ENCODE measurements at regions not wholly inside any gene's neighbourhood (a gene's known extent, or its start where the extent isn't known, plus 50 kb on each side); places are given as distances from the start of the nearest gene placed in this dataset.
"Not testable (repeated sequence)": the region's sequence is repeated elsewhere in the genome, so short reads cannot be mapped to it uniquely, and the experiment has no call there.

- DNase-seq: no peak
These were observed 280.4 kb downstream of the KLF13 start for GRCh38 chr15:31606931-31607497.

DNA sequence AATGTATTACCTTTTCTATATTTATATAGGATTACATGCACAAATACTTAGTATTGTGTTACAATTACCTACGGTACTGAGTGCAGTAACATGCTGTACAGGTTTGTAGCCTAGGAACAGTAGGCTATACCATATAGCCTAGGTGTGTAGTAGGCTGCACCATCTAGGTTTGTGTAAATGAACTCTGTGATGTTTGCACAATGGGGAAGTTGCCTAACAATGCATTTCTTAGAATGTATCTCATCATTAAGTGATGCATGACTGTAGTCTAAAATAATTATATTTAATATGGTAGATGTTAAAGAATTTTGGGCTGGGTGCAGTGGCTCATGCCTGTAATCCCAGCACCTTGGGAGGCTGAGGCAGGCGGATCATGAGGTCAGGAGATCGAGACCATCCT is 281.0 kb downstream of the KLF13 start:
- DNase-seq: no peak

- DNase-seq: no peak
These were observed 282.6 kb downstream of the KLF13 start for GRCh38 chr15:31609258-31609681.

GRCh38 chr15:31609906-31610305 is 283.3 kb downstream of the KLF13 start:
- DNase-seq: no peak

DNA sequence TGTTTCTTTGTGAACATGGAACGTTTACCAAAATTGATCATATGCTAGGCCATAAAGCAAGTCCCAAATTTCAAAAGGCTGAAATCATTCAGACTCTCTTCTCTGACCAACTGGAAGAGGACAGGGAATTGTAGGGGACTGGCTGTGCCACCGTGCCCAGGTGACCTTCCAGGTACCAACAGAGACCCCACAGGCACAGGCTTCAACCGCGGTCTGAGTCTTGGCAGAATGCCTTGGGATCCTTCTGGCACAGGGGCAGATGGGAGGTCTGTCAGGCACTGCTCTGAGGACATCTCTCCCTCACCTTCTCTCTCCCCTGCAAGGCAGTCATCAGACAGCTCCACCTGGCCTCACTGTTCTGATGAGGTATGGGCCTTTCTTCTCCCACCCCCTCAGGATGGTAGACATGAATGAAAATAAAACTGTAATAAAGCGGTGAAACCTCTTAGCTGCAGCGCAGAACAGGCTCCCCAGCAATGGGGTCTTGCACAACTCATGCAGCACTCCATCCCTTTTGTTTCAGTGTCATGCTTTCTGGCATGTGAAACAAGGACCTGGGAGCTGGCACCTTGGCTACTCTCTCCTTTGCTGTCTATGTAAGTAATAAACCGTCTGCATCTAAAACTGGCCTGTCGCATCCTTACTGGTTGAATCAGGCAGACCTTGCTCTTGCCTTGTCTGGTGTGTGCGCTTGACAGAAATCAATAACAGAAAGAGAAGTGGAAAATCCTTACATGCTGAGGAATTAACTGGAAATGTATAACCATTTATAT is 289.2 kb downstream of the KLF13 start:
- no peak for DNase-seq

DNA sequence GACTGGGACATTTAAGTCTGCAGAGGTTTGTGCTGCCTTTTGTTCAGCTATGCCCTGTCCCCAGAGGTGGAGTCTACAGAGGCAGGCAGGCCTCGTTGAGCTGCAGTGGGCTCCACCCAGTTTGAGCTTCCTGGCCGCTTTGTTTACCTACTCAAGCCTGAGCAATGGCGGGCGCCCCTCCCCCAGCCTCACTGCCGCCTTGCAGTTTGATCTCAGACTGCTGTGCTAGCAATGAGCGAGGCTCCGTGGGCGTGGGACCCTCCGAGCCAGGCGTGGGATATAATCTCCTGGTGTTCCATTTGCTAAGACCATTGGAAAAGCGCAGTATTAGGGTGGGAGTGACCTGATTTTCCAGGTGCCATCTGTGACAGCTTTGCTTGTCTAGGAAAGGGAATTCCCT is 296.7 kb downstream of the KLF13 start:
- DNase-seq: not testable (repeated sequence)

DNA sequence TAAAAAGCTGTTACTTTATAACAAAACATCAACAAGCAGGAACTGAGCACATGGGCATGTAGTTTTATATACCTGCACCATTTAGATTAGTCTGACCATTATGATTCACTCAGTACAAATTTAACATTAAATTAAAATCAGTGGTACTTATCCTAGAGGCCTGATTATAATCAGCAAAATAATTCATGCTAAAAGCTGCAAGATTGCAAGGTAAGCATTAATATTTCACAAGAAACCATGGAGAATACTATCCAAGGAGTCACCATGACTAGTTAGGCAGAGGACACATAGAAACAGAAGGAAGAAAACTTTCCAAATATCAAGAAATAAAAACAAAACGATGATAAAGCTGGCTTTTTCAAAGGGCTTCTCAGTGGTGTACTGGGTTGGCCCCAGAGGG is 297.5 kb downstream of the KLF13 start:
- not testable (repeated sequence) for DNase-seq

GRCh38 chr15:31635715-31636114 is 309.1 kb downstream of the KLF13 start:
- DNase-seq: peak; percentile 35

DNA sequence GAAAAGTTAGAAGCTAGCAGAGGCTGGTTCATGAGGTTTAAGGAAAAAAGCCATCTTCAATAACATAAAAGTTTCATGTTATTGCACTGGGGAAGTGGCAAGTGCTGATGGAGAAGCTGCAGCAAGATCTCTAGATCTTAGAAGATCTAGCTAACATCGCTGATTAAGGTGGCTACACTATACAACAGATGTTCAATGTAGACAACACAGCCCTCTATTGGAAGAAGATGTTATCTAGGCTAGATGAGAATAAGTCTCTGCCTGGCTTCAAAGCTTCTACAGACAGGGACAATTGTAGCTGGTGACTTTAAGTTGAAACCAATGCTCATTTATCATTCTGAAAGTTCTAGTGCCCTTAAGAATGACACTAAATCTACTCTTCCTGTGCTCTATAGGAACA is 310.3 kb downstream of the KLF13 start:
- not testable (repeated sequence) for DNase-seq

GRCh38 chr15:31643955-31644354 is 317.3 kb downstream of the KLF13 start:
- not testable (repeated sequence) for DNase-seq

- DNase-seq: not testable (repeated sequence)
These were observed 318.1 kb downstream of the KLF13 start for GRCh38 chr15:31644761-31645160.

GRCh38 chr15:31647337-31647826 is 320.7 kb downstream of the KLF13 start:
- not testable (repeated sequence) for DNase-seq

- DNase-seq: not testable (repeated sequence)
These were observed 323.0 kb downstream of the KLF13 start for GRCh38 chr15:31649634-31650033.

DNA sequence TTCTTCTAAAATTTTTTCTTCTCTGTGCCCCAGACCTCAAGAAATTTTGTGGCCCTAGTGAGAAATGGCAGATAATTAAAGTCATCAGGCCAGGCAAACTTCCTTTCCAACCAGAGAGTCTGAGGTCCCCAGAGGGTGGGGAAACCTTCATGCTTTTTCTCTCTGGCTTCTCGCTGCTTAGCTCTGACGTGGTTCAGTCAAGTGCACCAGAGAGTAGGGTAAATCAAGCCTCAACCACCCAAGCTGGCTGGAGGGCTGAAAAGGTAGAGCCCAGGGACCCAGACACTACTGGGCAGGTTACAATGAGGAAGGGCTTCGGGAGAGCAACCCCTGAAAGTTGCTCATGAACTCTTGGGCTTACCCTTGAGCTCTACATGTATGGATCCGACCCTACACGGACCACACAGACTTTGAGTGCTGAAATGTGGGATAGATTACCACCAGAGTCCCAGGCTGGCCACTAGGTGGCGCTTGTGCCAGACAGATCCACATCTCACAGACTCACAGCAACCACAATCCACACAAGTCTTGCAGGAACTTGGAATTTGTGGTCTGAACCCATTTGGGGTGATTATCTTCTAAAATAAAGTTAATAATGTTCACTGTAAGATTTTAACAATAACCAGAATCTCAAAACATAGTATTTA is 323.5 kb downstream of the KLF13 start:
- not testable (repeated sequence) for DNase-seq

GRCh38 chr15:31656915-31657314 is 330.3 kb downstream of the KLF13 start:
- DNase-seq: not testable (repeated sequence)

DNA sequence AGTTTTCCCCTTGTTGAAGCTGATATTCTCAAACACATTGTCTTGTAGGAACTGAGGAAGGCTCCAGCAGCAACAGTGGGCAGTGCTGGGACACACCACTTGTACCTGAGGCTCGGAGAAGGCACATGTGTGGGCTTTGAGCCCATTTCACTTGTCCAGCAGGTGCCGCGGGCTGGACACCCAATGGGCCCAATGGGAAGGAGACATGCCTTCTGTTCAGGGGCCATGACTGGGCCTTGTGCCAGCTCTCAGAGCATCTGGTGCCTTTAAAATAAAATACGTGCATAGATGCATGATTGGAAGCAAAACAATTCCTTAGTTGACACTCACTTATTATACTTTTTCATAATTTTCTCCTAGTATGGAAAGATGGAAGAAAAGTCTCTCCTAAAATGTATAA is 334.2 kb downstream of the KLF13 start:
- no peak for DNase-seq

DNA sequence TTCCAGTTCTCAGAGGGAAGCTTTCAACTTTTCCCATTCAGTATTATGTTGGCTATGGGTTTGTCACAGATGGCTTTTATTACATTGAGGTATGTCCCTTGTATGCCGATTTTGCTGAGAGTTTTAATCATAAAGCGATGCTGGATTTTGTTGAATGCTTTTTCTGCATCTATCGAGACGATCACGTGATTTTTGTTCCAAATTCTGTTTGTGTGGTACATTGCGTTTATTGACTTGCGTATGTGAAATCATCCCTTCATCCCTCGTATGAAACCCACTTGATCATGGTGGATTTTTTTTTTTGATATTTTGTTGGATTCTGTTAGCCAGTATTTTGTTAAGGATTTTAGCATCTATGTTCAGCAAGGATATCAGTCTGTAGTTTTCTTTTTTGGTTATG is 339.1 kb downstream of the KLF13 start:
- DNase-seq: not testable (repeated sequence)

- not testable (repeated sequence) for DNase-seq
These were observed 342.7 kb downstream of the KLF13 start for GRCh38 chr15:31669158-31669908.

DNA sequence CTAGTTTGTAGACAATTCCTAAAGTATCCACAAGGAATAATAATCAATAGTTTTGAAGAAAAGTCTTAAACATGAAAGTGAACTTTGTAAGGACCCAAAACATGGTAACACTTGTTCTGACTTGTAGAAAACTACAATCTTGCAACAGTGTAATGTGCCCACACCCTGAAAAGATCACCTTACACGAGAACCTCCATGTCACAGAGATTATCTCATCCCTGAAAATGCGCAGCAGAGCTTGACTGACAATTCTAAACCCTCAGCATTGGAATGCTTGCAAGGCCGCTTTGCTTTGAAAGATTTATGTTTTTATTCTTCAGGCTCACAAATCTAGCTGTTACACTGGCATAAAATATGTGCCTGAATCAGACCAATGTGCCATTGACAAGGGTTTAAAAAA is 346.6 kb downstream of the KLF13 start:
- not testable (repeated sequence) for DNase-seq

DNA sequence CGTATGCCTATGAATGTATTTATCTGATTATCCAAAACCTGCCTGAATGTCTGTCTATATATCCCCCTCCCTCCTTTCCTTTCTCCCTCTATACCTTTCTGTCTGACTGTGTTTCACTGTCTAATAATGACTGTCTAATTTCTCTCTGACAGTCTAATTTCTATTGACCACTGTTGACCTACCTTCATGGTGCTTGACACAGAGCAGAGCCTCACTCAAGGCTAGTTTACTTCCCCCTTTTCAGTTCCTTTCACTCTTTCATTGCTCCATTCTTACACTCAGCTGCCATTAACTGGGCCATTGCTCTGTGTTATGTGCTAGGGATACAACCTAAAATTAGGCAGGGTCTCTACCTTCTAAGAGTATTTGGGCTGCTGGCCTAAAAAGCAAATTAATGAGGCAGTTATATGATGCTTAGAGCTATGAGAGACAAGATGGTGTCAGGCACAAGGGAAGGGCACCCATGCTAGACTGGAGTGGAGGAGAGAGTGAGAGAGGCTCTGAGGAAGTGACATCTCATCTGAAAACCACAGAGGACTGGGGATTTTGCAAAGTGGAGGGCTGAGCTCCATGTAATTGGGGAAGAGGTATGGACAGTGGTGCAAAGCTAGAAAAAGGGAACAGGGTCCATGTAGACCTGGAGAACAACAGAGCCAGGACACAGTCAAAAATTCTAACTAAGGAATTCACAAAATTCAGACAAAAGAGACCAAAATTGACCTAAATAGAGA is 348.6 kb upstream of the CHRNA7 start:
- DNase-seq: not testable (repeated sequence)

DNA sequence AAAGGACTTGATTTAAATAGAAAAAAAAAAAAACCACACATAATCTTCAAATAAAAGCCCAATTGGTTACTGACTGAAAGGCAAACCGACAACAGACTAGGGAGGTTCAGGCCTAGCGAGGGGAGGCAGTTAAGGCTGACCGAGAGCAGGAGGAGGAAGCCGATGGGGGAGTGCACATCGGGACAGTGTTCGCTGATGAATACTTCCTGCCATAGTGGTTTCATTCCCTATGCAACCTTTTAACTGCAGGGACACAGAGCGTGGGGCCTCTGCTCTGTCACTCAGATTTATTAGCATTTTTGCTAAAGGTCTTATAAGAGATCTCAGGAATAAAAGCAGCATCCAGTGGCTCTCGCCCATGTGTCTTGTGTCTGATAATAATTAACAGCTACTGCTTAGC is 343.2 kb upstream of the CHRNA7 start:
- DNase-seq: not testable (repeated sequence)

DNA sequence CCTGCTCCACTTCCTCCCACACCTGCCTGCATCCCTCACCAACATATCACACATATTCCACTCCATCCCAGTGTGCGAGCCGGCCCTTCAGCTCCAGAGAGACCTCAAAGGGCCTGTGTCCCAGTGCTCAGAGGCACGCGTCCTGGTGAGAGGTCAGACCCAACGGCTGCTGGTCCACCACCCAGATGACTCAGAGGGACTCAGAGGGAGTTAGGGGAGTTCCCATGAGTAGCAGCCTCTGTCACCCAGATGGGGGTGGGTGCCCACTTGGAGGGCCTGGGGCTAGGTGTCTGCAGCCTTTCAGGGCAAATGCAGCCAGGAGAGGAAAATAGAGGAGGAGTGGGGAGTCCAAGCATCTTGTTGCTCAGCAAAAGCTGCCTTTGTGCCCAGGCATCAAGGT is 333.8 kb upstream of the CHRNA7 start:
- DNase-seq: not testable (repeated sequence)

Data from NCI-H510A treated with DMSO at 0.1 percent for 48 hours (cell line).